ENCODE measurements at regions not wholly inside any gene's neighbourhood (a gene's known extent, or its start where the extent isn't known, plus 50 kb on each side); places are given as distances from the start of the nearest gene placed in this dataset.
"Not testable (repeated sequence)": the region's sequence is repeated elsewhere in the genome, so short reads cannot be mapped to it uniquely, and the experiment has no call there.

- Histone ChIP-seq H3K9me3 (no peaks in the 10 kb centered on the region), H3K27ac (no peak overlapping the region), H3K27me3 (no peaks in the 10 kb centered on the region), H3K4me1 (peaks cover 0 to 28% (median 5%) of the 10 kb centered on the region in 3 donors), H3K36me3 (no peaks in the 10 kb centered on the region), H3K4me3 (no peak overlapping the region)
- 93 to 100% methylated on average over 2 of the region's 2 CpGs for WGBS, 2 donors (ENCODE audit: low coverage in 1 of 2)
- ATAC-seq, result no peak
- no peak for TF ChIP-seq EP300 (IDR thresholded peaks at IDR 0.05)
- no peak for TF ChIP-seq POLR2AphosphoS5 (IDR thresholded peaks at IDR 0.05)
- TF ChIP-seq CTCF (IDR thresholded peaks at IDR 0.05), result no peak
- TF ChIP-seq POLR2A (IDR thresholded peaks at IDR 0.05), result no peak
Observed at GRCh38 chr6:144383336-144383735, 98.2 kb downstream of the UTRN start.

- Histone ChIP-seq H3K36me3 (no peaks in the 10 kb centered on the region), H3K9me3 (no peaks in the 10 kb centered on the region), H3K4me3 (no peak overlapping the region), H3K27ac (no peak overlapping the region), H3K4me1 (peaks cover 0 to 20% (median 0%) of the 10 kb centered on the region in 3 donors), H3K27me3 (no peaks in the 10 kb centered on the region)
- WGBS, 2 donors (ENCODE audit: low coverage in 1 of 2), result 100% methylated on average over 1 to 3 of the region's 4 CpGs
- TF ChIP-seq CTCF (IDR thresholded peaks at IDR 0.05) (no peak), POLR2A (IDR thresholded peaks at IDR 0.05) (no peak), EP300 (IDR thresholded peaks at IDR 0.05) (no peak), POLR2AphosphoS5 (IDR thresholded peaks at IDR 0.05) (no peak)
- no peak for ATAC-seq
Observed at GRCh38 chr6:144384427-144384826, 99.3 kb downstream of the UTRN start.

GRCh38 chr6:144389474-144389873, 104.3 kb downstream of the UTRN start:
- H3K27me3 ChIP-seq, H3K4me3 ChIP-seq, H3K9me3 ChIP-seq, ATAC-seq, H3K36me3 ChIP-seq, H3K27ac ChIP-seq: not testable (repeated sequence)
- WGBS, 2 donors (ENCODE audit: low coverage in 1 of 2), result 97 to 100% methylated on average over 2 to 5 of the region's 7 CpGs
- H3K4me1 ChIP-seq, result peaks cover 0 to 17% (median 0%) of the 10 kb centered on the region in 3 donors

GRCh38 chr6:144390202-144390601, 105.1 kb downstream of the UTRN start:
- no peaks in the 10 kb centered on the region for H3K9me3 ChIP-seq
- H3K27me3 ChIP-seq, result no peaks in the 10 kb centered on the region
- H3K4me3 ChIP-seq, result no peak overlapping the region
- WGBS, 2 donors (ENCODE audit: low coverage in 1 of 2), result 86 to 90% methylated on average over 5 of the region's 5 CpGs
- H3K4me1 ChIP-seq, result peaks cover 0 to 17% (median 0%) of the 10 kb centered on the region in 3 donors
- no peaks in the 10 kb centered on the region for H3K36me3 ChIP-seq
- H3K27ac ChIP-seq, result no peak overlapping the region
- TF ChIP-seq EP300 (IDR thresholded peaks at IDR 0.05), result no peak
- no peak for TF ChIP-seq POLR2A (IDR thresholded peaks at IDR 0.05)
- TF ChIP-seq CTCF (IDR thresholded peaks at IDR 0.05), result no peak
- TF ChIP-seq POLR2AphosphoS5 (IDR thresholded peaks at IDR 0.05), result no peak
- ATAC-seq, result no peak

GRCh38 chr6:144390886-144391285, 105.8 kb downstream of the UTRN start:
- TF ChIP-seq EP300 (IDR thresholded peaks at IDR 0.05), result no peak
- TF ChIP-seq CTCF (IDR thresholded peaks at IDR 0.05), result no peak
- TF ChIP-seq POLR2A (IDR thresholded peaks at IDR 0.05), result no peak
- no peak for TF ChIP-seq POLR2AphosphoS5 (IDR thresholded peaks at IDR 0.05)

More at GRCh38 chr6:144390886-144391285, 105.8 kb downstream of the UTRN start:
- Histone ChIP-seq H3K27me3 (no peaks in the 10 kb centered on the region), H3K36me3 (no peaks in the 10 kb centered on the region), H3K4me3 (no peak overlapping the region), H3K27ac (no peak overlapping the region), H3K4me1 (peaks cover 0 to 14% (median 0%) of the 10 kb centered on the region in 3 donors), H3K9me3 (no peaks in the 10 kb centered on the region)
- ATAC-seq, result no peak

Data from gastroesophageal sphincter (tissue), 4 donors.